Muscle of back (tissue), 3 donors: ENCODE measurements at regions not wholly inside any gene's neighbourhood (a gene's known extent, or its start where the extent isn't known, plus 50 kb on each side); places are given as distances from the start of the nearest gene placed in this dataset.
"Not testable (repeated sequence)": the region's sequence is repeated elsewhere in the genome, so short reads cannot be mapped to it uniquely, and the experiment has no call there.

Source experiments
- DNase-seq, 3 donors: peaks; one replicate each; pipeline versions ENCODE4 v3.0.0 to v3.0.0-alpha.2; 2013

DNA sequence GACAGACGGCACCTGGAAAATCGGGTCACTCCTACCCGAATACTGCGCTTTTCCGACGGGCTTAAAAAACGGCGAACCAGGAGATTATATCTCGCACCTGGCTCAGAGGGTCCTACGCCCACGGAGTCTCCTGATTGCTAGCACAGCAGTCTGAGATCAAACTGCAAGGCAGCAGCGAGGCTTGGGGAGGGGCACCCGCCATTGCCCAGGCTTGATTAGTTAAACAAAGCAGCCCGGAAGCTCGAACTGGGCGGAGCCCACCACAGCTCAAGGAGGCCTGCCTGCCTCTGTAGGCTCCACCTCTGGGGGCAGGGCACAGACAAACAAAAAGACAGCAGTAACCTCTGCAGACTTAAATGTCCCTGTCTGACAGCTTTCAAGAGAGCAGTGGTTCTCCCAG, 197.5 kb upstream of the FAT3 start:
- DNase-seq = not testable (repeated sequence)

DNA sequence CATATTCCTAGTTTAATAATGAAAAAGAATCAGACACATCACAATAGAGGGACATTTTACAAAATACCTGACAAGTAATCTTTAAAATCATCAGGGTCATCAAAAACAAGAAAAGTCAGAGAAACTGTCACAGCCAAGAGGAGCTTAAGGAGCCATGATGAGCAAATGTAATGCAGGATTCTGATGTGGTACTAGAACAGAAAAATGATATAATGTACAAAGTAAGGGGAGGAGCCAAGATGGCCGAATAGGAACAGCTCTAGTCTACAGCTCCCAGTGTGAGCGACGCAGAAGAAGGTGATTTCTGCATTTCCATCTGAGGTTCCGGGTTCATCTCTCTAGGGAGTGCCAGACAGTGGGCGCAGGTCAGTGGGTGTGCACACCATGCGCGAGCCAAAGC, 198.0 kb upstream of the FAT3 start:
- no peak for DNase-seq

DNA sequence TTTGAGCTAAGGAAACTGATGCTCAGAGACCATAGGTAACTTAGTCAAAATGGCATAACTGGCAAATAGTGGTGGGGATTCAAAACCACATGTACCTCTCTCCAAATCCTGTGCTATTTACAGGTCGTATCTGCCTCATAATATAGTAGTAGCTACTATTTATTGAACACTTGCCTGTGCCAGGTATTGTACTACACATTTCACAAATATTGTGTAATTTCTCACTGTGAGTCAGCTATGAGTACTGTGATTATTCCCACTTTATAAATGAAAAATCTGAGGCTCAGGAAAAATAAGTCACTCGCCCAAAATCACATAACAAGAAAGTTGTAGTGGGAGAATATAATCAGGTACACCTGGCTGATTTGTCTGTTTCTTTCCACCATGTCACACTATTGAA, 199.8 kb upstream of the FAT3 start:
- DNase-seq = no peak

DNA sequence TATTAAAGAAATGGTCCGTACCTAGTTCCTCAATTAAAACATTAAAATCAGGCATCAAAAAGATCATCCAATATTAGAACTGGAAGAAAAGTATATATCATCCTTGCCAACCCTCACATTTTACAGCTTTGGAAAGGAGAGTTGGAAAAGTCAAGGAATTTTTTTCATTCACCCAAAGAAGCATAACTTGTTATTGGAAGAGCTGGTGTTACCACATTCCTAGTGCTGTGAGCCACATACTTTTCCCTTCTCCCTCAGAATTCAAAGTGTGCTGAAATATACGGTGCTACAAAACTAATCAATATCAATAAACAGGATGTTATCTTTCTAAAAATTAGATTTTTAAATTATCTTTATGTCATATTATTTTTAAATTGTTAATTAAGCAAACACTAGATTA, 202.1 kb upstream of the FAT3 start:
- DNase-seq = no peak

DNA sequence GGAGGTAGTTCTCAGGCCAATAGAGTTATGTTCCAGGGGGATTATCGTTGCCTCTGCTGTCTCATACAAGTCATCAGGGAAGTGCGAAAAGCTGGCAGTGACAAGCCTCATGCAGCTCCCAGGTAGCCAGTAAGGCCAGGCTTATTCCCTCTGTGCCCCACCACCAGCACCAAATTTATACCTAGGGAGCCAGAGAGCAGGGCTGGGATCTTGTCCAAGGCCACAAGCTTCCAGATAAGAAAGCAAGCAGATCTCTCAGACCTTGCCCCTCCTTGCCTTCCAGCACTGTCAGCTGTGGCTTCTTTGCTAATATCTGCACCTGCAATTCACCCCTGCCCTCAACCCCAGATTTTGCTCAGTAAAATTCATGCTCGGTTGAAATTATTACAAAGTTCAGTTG, 206.3 kb upstream of the FAT3 start:
- DNase-seq = no peak

DNA sequence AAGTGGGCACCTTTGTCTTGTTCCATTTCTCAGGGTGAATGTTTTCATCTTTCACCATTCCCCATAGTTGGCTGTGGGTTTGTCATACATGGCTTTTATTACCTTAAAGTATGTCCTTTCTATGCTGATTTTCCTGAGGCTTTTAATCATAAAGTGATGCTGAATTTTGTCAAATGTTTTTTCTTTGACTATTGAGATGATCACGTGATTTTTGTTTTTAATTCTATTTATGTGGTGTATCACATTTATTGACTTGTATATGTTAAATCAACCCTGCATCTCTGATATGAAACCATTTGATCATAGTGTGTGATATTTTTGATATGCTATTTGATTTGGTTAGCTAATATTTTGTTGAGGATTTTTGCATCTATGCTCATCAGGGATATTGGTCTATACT, 216.4 kb upstream of the FAT3 start:
- DNase-seq = no peak

DNA sequence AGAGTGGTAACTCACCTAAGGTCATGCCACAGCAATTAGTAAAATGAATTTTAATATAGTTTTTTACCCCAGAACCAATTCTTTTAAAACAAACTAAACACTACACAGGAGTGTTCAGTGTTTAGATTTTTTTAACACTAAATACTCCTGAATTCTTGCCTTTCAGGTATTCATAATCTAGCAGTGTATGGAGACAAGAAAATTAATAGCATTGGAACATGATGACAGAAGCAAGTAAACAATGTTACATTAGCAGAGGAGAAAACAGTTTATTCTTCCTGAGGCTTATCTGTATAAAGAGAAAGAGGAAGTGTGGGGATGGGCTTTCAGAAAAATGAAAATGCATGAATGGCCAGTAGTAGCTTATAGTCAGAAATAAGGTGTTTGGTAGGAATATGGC, 222.1 kb upstream of the FAT3 start:
- no peak for DNase-seq

DNA sequence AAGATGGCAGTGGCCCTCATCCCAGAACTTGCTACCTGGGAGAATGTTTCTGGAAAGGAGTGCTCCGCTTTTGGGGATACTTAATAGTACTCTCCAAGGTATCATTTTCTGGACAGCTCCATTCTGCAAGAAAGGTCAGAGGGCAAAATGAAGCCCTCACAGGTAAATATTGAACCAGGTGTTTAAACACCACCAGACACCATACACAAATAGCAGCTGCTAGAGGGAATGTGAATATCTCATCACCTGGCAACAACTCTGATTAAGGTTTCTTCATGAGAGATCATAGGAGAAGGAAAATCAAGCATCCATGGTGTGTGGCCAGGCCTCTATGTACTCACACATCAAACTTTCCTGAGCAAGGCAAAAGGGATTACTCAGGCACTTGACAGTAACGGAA, 226.1 kb upstream of the FAT3 start:
- DNase-seq = no peak

DNA sequence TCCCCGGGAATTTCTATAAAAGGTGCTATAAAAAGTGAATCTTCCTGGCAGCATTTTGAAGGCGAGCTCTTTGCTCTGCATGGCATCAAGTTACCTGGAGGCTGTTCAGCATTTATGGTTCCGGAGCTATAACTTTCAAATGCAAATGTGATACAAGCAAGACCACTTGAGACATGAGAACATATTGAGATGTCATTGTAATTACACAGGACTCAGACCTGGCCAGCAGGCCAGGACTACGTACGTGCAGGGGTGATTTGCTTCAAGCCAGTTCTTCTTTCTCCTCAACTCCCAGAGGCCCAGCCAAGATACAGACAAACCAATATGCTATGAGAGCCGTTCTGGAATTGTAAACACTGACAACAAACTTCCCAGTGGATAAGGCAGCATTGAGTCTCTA, 227.4 kb upstream of the FAT3 start:
- peak; percentile 7 to 80 (median 27) for DNase-seq

DNA sequence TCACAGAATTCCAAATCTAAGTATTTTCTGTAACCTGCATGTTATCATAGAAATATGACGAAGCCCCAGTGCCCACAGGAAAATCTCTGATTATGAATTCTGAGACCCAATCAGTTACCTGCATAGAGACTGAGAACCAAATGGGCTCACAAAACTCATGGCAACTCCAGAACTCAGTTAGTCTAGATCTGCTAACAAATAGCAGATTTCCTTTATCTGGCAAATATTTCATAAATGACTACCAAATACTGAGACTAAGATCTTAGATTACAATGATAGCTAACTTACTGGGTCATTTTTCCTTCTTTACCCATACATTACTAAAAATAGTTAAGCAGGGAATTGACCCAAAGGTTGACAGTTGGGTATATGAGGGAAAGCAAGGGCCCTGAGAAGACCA, 228.1 kb upstream of the FAT3 start:
- no peak for DNase-seq

DNA sequence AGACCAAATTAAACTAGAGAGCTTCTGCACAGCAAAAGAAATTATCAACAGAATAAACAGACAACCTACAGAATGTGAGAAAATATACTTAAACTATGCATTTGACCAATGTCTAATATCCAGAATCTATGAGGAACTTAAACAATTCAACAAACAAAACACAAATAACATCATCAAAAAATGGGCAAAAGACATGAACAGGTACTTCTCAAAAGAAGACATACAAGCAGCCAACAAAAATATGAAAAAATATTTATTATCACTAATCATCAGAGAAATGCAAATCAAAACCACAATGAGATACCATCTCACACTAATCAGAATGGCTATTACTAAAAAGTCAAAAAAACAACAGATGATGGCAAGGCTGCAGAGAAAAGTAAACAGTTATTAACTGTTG, 236.2 kb upstream of the FAT3 start:
- DNase-seq = not testable (repeated sequence)

DNA sequence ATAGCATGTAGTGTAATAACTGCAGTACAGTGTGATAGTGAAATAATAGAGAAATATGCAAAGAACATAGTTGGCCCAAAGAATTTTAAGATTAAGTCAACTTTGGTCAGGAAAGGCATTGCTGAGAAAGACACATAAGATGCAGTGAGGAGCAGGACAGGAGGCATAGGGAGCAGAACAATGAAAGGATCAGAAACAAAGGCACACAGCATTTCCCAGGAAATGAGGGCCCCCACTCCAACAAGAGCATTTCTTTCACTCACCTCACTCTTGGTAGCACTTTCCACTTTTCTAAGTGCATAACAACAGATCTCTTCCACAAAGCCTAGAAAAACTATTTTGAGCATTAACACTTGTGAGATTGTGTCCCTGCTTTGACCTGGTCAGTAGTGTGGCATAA, 238.4 kb upstream of the FAT3 start:
- DNase-seq = no peak

DNA sequence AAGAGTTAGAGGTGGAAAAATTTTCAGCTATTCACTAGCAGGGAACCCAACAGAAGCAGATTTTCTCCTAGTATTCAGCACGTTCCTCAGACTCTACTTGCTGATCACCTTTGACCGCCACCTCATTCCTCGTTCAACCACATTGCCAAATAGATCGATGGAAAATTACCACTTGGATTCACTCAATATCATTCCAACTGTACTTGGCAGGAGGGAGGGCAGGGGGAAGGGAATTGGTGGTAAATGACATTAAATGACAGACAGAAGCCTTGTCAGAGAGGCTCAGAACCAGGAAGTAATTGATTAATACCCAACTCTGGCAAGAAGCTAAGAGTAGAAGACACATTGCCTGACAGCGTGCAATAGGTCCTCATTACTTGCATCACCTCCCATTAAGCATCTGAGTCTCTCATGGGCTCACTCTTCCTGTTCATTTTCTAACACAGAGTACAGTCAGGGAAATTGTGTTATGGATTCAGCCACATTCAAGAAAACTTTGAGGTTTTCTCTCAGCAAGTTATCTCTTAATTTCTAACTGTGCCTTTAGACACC, 240.5 kb upstream of the FAT3 start:
- no peak for DNase-seq

DNA sequence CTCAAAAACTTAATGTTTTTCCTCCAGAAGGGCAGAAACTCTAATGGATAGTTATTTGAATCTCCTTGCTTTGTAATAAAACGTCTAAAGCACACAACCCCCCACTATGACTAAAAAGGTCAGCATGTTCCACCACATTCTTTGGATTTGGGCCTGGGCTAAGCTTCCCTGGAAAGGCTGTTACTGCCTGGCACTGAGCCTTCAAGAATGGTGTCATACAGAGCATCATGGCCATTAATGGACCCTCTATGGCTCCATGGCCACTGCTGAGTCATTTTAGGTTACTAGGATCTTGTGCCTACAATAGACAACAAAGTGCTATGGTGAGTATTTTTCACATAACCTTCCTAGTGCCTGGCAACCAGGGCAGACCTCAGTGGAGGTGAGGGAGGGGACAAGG, 242.6 kb upstream of the FAT3 start:
- peak; percentile 40 to 96 (median 57) for DNase-seq

DNA sequence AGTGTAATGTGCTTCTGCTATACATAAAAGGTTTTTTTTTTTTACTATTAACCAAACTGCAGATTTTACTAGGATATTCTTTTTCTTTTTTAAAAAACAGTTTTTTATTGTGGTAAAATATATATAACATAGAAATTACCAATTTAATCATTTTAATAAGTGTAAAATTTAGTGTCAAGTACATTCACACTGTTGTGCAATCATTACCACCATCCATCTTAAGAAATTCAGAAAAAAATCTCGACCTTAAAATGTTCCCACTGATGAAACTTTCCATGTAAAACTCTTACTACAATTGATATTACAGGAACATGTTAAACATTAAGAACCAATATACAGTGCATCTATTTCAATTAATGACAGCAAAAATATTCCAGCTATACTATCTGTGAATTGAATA, 244.8 kb upstream of the FAT3 start:
- DNase-seq = no peak

DNA sequence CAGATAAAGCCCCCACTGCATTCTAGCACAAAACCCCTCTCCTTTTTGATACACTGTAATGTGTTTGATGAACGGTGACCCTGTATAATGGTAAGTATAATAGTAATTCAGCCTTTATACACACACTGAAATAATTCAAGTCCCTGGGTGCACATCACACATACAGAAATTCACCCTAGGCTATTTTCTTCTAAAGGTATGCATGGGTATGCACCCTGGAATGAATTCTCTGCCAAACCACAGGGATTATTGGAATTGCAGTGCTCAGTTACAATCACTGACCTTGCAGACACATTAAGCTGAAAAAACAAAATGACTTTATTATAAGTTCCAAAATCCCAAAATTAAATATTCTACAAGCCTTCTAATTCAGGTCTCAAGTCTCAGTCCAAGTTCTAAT, 245.9 kb upstream of the FAT3 start:
- no peak for DNase-seq

DNA sequence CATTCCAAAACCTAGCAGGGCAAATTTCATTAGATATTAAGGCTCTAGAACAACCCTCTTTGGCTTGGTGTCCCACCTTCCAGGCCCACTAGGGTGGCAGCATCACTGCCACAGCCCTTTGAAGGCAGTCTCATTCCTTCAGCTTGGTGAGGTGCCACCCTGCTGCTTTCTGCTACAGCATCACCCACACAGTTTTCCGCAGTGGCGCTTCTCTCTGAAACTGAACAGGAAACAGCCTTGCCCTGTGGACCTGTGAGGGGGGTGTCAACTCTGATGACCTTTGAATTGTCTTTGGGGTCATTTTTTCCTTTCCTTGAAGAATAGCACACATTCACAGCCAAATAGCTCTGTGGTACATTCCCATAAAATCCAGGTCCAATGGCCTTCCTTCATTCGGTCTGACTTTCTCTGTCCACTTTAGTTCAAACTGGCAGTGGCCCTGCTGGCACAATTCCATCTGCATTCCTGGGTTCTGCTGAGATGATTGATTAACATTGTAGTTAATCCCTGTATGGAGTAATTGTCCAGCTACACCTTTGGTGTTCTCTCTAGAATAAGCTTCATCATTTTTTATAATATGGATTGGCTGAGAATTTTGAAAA, 251.9 kb upstream of the FAT3 start:
- no peak for DNase-seq

DNA sequence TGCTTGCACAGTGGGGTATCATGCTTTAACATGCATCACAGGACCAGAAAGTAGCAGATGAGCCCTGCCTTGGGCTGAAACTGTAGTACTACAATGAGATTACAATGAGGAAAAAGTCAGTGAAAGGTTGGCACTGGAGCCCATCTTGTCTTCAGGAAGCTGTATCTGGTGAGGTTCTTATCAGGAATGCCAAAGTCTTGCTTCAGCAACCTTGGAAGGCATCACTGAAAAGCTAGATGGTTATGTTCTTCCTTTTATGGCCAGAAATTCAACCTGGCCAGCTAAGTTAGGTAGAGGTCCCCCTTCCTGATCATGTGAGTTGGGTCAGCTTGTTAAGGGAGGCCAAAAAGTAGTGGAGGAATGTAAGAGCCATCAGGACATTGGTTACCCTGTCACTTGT, 254.0 kb upstream of the FAT3 start:
- DNase-seq = no peak

DNA sequence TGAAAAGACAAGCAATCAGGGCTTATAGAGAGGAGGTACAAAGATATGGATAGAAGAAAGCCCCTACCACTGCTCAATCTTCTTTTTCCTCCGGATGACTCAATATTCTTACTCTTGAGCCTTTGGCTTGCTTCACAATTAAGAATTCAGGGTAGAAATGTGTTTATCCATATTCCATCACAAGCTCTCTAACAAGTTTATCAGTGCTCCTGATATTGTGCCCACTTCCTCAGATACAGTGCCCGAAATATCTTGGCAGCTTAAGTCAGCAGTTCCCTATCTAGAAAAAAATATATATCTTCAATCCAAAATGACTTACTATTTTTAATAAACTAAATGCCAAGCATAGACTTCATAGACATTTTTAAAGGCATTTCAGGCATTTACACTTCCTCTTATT, 255.1 kb upstream of the FAT3 start:
- no peak for DNase-seq

DNA sequence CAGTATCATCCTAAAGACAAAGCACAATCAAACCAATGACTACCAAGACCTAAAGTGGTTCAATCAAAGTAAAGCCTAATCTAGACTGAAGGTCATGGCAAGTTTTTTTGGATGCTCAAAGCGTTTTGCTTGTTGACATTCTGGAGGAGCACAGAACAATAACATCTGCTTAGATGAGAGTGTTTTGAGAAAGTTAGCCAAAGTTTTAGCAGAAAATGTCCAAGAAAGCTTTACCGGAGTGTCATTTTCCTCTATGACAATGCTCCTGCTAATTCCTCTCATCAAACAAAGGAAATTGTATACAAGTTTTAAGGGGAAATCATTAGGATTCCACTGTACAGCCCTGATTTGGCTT, 256.9 kb upstream of the FAT3 start:
- peak in 2 of 3 donors; percentile 33 to 82 for DNase-seq

DNA sequence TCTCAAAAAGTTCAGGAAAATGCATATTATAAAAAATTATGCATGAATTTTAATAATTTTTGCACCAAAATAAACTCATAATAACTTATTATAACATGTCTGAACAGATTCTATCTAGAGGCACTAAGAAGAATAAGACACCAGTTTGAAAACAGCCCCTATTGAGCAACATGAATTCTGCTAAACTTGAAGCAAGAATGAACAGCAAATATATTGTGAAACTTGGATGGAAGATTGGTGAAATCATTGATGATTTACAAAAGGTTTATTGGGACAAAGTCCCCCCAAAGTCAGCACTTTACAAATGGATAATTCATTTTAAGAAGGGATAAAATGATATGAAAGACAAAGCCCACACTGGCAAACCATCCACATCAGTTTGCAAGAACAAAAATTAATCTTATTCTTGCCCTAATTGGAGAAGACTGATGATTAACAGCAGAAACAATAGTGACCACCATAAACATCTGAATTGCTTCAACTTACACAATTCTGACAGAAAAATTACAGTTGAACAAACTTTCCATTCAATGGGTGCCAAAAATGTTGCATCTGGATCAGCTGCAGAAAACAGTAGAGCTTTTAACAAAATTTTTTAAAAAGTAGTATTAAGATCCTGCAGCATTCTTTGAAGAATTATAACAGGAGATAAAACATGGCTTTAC, 257.5 kb upstream of the FAT3 start:
- peak; percentile 38 to 55 (median 46) for DNase-seq

DNA sequence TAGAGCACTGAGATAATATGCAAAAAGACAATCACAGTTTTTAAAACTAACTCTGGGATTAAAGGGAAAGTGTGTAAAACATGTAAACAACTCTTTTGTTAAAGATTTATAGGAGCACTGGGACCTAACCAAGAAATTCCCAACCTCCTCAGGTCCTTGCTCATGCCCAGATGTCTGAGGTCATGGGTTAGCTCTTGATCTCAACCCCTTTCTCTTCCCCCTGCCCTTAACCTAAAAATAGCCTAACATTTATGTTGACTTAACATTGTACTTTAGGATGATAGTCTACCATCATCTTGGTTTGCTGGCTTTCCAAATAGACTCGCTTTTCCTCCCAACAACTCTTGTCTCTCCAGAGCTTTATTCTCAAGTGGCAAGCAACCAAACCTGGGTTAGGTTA, 258.2 kb upstream of the FAT3 start:
- DNase-seq = no peak

DNA sequence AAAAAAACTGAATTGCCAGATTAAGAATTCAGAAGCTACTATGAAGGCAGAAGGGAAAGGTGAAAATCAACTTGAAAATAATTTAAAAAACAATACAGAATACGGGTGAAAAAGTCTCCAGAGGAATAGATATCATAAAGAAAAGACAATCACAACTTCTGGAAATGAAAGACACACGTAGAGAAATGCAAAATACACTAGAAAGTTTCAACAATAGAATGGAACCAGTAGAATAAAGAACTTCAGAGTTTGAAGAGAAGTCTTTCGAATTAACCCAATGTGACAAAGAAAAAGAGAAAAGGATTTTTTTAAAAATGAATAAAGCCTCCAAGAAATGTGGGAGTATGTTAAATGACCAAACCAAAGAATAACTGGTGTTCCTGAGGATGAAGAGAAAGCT, 263.8 kb upstream of the FAT3 start:
- no peak for DNase-seq

DNA sequence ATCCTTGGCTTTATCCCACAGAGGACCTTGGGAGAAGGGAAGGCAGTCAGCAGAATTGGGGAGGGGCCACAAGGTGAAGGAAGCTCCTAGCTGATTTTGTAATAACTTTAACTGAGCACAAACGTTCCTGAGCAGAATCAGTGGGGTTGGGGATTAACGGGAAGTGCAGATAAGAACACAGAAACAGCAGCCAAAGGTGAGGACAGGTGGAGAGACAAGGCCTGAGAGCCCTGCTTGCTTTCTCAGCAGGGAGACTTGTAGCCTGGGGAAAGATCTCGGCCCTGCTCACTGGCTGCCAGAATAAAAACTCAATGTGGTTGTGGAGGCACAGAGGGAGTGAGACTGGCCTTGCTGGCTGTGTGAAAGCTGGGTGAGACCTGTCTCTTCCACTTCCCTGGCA, 265.2 kb upstream of the FAT3 start:
- no peak for DNase-seq
